GM12874 (cell line): ENCODE measurements at regions not wholly inside any gene's neighbourhood (a gene's known extent, or its start where the extent isn't known, plus 50 kb on each side); places are given as distances from the start of the nearest gene placed in this dataset.

ENCODE experiments used
- TF ChIP-seq, protein P1 (sequence below): IDR thresholded peaks from 2 replicates; pipeline ENCODE4 v1.5.1; 2011; ENCODE audit warnings: low read depth, mild to moderate bottlenecking, control low read depth, low read length, moderate library complexity; ENCODE audit not compliant: insufficient read depth

DNA sequence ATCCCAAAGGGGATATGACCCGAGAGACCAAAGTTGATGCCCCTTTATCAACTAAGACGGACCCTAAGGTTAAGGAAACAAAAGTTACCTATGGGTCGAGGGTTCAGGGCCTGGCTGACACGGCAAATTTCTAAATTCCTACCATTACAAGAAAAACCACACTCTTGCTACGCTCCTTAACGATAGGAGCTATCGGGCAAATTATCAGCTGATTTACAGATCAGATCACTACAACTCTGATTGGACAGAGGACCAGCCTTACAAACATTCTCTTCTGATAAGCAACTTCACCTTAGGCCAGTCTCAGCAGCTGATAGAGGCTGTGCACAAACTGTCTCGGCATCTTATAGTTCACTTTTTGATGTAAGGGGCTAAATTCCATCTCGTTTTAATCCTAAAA is 117.9 kb downstream of the KCTD15 start:
- TF ChIP-seq, protein P1, sequence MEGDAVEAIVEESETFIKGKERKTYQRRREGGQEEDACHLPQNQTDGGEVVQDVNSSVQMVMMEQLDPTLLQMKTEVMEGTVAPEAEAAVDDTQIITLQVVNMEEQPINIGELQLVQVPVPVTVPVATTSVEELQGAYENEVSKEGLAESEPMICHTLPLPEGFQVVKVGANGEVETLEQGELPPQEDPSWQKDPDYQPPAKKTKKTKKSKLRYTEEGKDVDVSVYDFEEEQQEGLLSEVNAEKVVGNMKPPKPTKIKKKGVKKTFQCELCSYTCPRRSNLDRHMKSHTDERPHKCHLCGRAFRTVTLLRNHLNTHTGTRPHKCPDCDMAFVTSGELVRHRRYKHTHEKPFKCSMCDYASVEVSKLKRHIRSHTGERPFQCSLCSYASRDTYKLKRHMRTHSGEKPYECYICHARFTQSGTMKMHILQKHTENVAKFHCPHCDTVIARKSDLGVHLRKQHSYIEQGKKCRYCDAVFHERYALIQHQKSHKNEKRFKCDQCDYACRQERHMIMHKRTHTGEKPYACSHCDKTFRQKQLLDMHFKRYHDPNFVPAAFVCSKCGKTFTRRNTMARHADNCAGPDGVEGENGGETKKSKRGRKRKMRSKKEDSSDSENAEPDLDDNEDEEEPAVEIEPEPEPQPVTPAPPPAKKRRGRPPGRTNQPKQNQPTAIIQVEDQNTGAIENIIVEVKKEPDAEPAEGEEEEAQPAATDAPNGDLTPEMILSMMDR = no peak

DNA sequence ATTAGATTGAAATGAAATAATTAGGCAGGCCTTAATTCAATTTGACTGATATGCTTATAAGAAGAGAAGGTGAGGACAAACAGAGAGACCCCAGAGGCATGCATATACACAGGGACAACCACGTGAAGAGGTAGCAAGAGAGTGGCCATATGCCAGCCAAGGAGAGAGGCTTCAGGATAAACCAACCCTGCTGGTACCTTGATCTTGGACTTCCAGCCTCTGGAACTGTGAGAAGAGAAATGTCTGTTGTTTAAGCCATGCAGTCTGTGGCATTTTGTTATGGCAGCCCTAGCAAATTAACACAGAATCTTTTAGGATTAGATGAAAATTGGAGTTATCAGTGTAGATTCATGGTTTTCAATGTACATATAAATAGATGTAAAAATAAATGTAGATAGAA is 120.1 kb downstream of the KCTD15 start:
- TF ChIP-seq, protein P1 = no peak

DNA sequence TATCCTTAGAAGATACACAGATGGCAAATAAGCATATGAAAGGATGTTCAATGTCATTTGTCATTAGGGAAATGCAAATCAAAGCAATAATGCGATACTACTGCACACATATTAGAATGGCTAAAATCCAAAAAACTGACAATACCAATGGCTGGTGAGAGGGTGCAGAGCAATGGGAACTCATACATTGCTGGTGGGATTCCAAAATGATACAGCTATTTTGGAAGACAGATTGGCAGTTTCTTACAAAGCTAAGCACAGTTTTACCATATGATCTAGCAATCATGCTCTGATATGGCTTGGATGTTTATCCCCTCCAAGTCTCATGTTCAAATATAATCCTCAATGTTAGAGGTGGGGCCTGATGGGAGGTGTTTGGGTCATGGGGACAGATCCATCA is 122.6 kb downstream of the KCTD15 start:
- TF ChIP-seq, protein P1 = no peak

DNA sequence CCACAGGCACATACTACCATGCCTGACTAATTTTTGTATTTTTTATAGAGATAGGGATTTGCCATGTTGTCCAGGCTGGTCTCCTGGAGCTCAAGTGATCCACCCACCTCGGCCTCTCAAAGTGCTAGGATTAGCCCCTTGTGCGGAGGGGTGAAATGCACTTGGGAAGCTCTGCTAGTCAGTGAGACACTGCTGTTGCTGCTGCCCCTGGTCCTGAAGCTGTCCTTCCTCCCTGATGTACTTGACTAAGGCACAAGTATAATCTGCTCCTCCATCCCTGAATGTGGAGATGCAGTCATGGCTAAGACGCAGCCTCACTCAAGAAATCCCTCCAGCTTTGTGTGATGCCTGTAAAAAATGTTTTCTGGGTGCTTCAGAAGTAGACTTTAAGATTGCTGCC is 124.5 kb downstream of the KCTD15 start:
- TF ChIP-seq, protein P1 = no peak

DNA sequence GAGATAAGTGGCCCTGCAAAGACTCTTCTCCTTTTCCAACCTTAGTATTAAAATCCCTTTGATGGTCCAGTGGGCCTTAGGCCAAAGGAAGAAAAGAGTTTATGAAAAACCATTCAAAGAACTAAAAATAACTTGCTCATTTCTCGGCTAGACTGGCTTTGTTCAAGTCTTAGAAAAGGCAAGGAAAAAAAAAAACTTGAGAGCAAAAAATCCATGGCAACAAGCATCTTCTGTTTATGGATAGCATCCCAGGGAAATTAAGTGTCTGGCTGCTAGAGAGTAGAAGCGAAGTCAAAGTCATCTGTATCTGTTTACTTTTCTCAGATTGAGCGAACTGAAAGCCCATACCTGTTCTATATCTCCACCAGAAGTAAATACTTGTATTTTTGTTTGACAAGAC is 129.6 kb downstream of the KCTD15 start:
- TF ChIP-seq, protein P1 = no peak

DNA sequence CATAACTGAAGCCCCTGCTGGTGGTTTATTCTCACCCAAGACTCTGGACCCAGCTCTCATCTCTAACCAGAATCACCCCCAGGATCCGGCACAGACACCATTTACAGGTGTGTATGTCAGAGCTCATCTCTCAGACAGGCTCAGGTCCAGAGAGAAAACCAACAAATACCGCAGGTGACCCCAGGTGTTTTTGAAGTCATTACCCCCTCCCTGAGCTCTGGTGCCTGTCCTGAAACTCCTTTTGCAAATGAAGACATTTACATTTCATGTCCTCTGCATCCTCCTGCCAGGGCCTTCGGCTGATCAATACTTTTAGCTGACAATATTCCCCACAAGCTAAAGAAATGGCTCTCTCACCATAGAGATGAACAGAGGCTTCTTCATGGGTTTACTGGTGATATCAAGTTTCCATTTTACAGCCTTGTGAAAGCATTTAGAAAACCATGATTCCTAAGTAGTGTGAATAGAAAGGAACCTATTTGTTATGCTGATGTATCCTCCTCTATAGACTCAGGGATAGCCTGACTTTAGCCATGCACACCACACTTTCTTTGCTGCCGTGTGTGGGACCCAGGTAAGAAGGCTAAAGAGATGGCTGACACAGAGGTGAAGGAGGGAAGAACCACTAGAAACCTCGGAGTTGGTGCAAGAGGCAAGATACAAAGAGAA is 131.3 kb downstream of the KCTD15 start:
- TF ChIP-seq, protein P1 = no peak

DNA sequence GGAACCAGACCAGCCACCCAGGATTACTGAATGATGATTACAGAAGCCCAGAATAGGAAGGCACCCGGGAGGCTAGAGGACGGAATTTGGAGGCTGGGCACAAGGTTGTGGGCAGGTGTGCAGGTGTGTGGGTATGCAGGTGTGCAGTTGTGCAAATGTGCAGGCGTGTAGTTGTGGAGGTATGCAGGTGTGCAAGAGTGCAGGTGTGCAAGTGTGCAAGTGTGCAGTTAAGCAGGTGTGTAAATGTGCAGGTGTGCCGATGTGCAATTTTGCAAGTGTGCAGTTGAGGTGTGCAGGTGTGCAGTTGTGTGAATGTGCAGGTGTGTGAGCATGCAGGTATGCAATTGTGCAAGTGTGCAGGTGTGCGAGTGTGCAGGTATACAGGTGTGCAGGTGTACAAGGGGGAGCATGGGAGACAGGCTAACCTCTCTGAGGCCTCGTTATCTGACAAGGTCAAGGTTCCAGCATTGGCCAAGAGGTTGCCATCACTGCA is 131.8 kb downstream of the KCTD15 start:
- TF ChIP-seq, protein P1 = no peak

DNA sequence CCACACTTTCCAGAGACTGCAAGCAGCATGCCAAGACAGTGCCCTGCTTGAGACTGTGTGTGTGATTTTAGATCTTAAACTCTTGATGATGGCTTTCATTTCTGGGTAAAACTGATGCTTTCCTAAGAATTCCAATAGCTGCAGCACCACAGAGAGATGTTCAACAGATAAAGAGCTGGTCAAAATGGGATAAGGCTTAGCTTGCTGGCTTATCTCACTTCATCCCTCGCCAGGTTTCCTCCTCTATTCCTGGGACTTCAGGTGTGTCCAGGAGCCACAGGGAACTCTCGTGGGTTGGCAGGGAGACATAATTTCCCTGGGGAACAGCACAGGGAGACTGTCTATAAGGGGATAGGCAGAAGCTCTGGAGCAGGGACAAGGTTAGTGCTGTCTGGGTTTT is 137.3 kb downstream of the KCTD15 start:
- TF ChIP-seq, protein P1 = no peak
